Testis (tissue), 2 donors: ENCODE measurements at regions not wholly inside any gene's neighbourhood (a gene's known extent, or its start where the extent isn't known, plus 50 kb on each side); places are given as distances from the start of the nearest gene placed in this dataset.
"Not testable (repeated sequence)": the region's sequence is repeated elsewhere in the genome, so short reads cannot be mapped to it uniquely, and the experiment has no call there.

Experiments used
- DNase-seq: peaks from one replicate; pipeline ENCODE4 v3.0.0-alpha.2; 2019
- H3K27ac ChIP-seq, 2 donors: fragments of 200-600 bp; sonication (generic); one replicate each; pipeline ENCODE4 v1.5.1; 2019
- H3K27me3 ChIP-seq: fragments of 200-600 bp; sonication (generic); one replicate; pipeline ENCODE4 v1.5.1; 2019
- H3K36me3 ChIP-seq: fragments of 200-600 bp; sonication (generic); one replicate; pipeline ENCODE4 v1.5.1; 2017; ENCODE audit warnings: low read depth; ENCODE audit errors: missing control alignments
- H3K4me1 ChIP-seq: fragments of 200-600 bp; sonication (generic); one replicate; pipeline ENCODE4 v1.5.1; 2019
- H3K4me3 ChIP-seq, 2 donors: fragments of 200-600 bp; sonication (generic); one replicate each; pipeline ENCODE4 v1.5.1; 2017 to 2019
- H3K9me3 ChIP-seq: fragments of 200-600 bp; sonication (generic); one replicate; pipeline ENCODE4 v1.5.1; 2017
- CTCF ChIP-seq, 3 experiments: fragments of 450-650 bp in 2 of 3; fragments of 200-600 bp in 1 of 3; sonication (generic) in 1 of 3; IDR thresholded peaks; one replicate each; pipeline ENCODE4 v1.5.1; 2016 to 2019; ENCODE audit warnings: antibody characterized with exemption in 3 of 3, mild to moderate bottlenecking in 2 of 3, moderate library complexity in 1 of 3
- POLR2A ChIP-seq: fragments of 450-650 bp; IDR thresholded peaks from one replicate; pipeline ENCODE4 v1.6.1; 2017; ENCODE audit warnings: antibody characterized with exemption, mild to moderate bottlenecking, moderate library complexity
- WGBS, 2 donors: methylation state at CpG; one replicate each; pipeline ENCODE4 v1.1.5; 2018; 5-methylcytosine and 5-hydroxymethylcytosine counted together
- intact Hi-C: fragments of 100-400 bp; cut with DNase I; formaldehyde crosslinking; loops from one replicate; pipeline ENCODE4 v1.15.1; 2023; ENCODE audit warnings: low total_unique reads

- TF ChIP-seq POLR2A (no peak), CTCF (IDR thresholded peaks at IDR 0.05) (no peak)
- intact Hi-C loops: no loop called here
- 37 to 52% methylated on average over 8 of the region's 8 CpGs for WGBS, 2 donors
- no peaks in the 10 kb centered on the region for H3K36me3 ChIP-seq
- H3K4me3 ChIP-seq: no peak overlapping the region
- H3K27ac ChIP-seq: no peak overlapping the region
- DNase-seq: no peak
- no peaks in the 10 kb centered on the region for H3K27me3 ChIP-seq
- H3K4me1 ChIP-seq: no peaks in the 10 kb centered on the region
- no peaks in the 10 kb centered on the region for H3K9me3 ChIP-seq
Observed at GRCh38 chr20:56748476-56749377, 119.6 kb downstream of the TFAP2C start.

GRCh38 chr20:56750430-56750829 lies 121.3 kb downstream of the TFAP2C start:
- Histone ChIP-seq H3K27me3 (no peaks in the 10 kb centered on the region), H3K9me3 (no peaks in the 10 kb centered on the region), H3K4me1 (no peaks in the 10 kb centered on the region), H3K36me3 (no peaks in the 10 kb centered on the region), H3K27ac (no peak overlapping the region), H3K4me3 (no peak overlapping the region)
- no peak for TF ChIP-seq POLR2A
- TF ChIP-seq CTCF (IDR thresholded peaks at IDR 0.05): no peak
- WGBS, 2 donors: 12 to 19% methylated on average over 17 of the region's 17 CpGs
- intact Hi-C loops: no loop called here
- peak; percentile 82 for DNase-seq

GRCh38 chr20:56752274-56752673 lies 123.2 kb downstream of the TFAP2C start:
- intact Hi-C loops: no loop called here
- Histone ChIP-seq H3K27me3 (no peaks in the 10 kb centered on the region), H3K27ac (no peak overlapping the region), H3K4me3 (no peak overlapping the region), H3K4me1 (no peaks in the 10 kb centered on the region), H3K9me3 (no peaks in the 10 kb centered on the region), H3K36me3 (no peaks in the 10 kb centered on the region)
- no peak for TF ChIP-seq POLR2A
- TF ChIP-seq CTCF (IDR thresholded peaks at IDR 0.05): no peak
- WGBS, 2 donors: 56 to 60% methylated on average over 8 of the region's 8 CpGs
- no peak for DNase-seq

GRCh38 chr20:56755201-56755600 lies 126.1 kb downstream of the TFAP2C start:
- no peak for DNase-seq
- Histone ChIP-seq H3K4me1 (no peaks in the 10 kb centered on the region), H3K4me3 (no peak overlapping the region), H3K36me3 (no peaks in the 10 kb centered on the region), H3K9me3 (no peaks in the 10 kb centered on the region), H3K27me3 (no peaks in the 10 kb centered on the region), H3K27ac (no peak overlapping the region)
- 72 to 86% methylated on average over 3 of the region's 3 CpGs for WGBS, 2 donors
- intact Hi-C loops: no loop called here
- TF ChIP-seq CTCF (IDR thresholded peaks at IDR 0.05) (no peak), POLR2A (no peak)

- DNase-seq, H3K4me1 ChIP-seq, H3K27ac ChIP-seq, H3K27me3 ChIP-seq, H3K9me3 ChIP-seq, H3K4me3 ChIP-seq, H3K36me3 ChIP-seq, intact Hi-C loops: not testable (repeated sequence)
- WGBS, 2 donors: 94% methylated on average over 5 of the region's 5 CpGs
Observed at GRCh38 chr20:56756658-56757057, 127.6 kb downstream of the TFAP2C start.
